GM12878 (cell line): ENCODE measurements at regions not wholly inside any gene's neighbourhood (a gene's known extent, or its start where the extent isn't known, plus 50 kb on each side); places are given as distances from the start of the nearest gene placed in this dataset.

Source experiments
- CTCF ChIP-seq, 3 experiments: IDR thresholded peaks in 2 of 3; conservative IDR thresholded peaks in 1 of 3; 2 replicates each; pipeline ENCODE4 v1.5.1; 2011; ENCODE audit warnings: low read depth in 3 of 3, low read length in 3 of 3, mild to moderate bottlenecking in 3 of 3, control low read depth in 2 of 3, moderate library complexity in 2 of 3, inconsistent platforms in 1 of 3, mixed read lengths in 1 of 3; ENCODE audit not compliant: control insufficient read depth in 2 of 3, insufficient read depth in 1 of 3; ENCODE audit errors: extremely low read depth in 1 of 3
- MYC ChIP-seq: IDR thresholded peaks from 2 replicates; pipeline ENCODE4 v1.6.1; 2011; ENCODE audit warnings: mild to moderate bottlenecking, low read length, moderate library complexity, inconsistent platforms; ENCODE audit not compliant: insufficient read depth, insufficient replicate concordance, insufficient read length, severe bottlenecking
- POLR2A ChIP-seq: IDR thresholded peaks from 2 replicates; pipeline ENCODE4 v1.6.1; 2011; ENCODE audit warnings: low read depth, mild to moderate bottlenecking, low read length
- POLR2AphosphoS5 ChIP-seq: IDR thresholded peaks from 2 replicates; pipeline ENCODE4 v1.6.1; 2011; ENCODE audit warnings: mild to moderate bottlenecking, low read length, inconsistent platforms
- REST ChIP-seq: IDR thresholded peaks from 2 replicates; pipeline ENCODE4 v1.6.1; 2012; ENCODE audit warnings: mild to moderate bottlenecking, low read depth, low read length
- SP1 ChIP-seq: IDR thresholded peaks from one replicate; pipeline ENCODE4 v1.6.1; 2011; ENCODE audit warnings: low read depth, low read length
- ZBTB4 ChIP-seq: fragments of 450-650 bp; formaldehyde crosslinking; IDR thresholded peaks from 2 replicates; pipeline ENCODE4 v1.4.0; 2022; ENCODE audit warnings: mild to moderate bottlenecking, moderate library complexity
- TF ChIP-seq, protein P1 (sequence below): IDR thresholded peaks from 2 replicates; pipeline ENCODE4 v1.6.1; 2012; ENCODE audit warnings: low read depth, low read length, improper control_type of control experiment

GRCh38 chr13:90500569-90500968 lies 846.9 kb upstream of the MIR17HG start:
- TF ChIP-seq CTCF (IDR thresholded peaks at IDR 0.05 in 2 of 3, conservative IDR thresholded peaks at IDR 0.05 in 1 of 3; ENCODE audit: control insufficient read depth in 2 of 3, extremely low read depth in 1 of 3, insufficient read depth in 1 of 3, low read depth in 3 of 3, low read length in 3 of 3) (no peak), POLR2A (no peak), MYC (no peak), ZBTB4 (CRISPR knock-in tag) (no peak), POLR2AphosphoS5 (no peak), SP1 (no peak), REST (no peak)
- TF ChIP-seq, protein P1, sequence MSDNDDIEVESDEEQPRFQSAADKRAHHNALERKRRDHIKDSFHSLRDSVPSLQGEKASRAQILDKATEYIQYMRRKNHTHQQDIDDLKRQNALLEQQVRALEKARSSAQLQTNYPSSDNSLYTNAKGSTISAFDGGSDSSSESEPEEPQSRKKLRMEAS = no peak
